IPS-18a (cell line): ENCODE measurements at regions not wholly inside any gene's neighbourhood (a gene's known extent, or its start where the extent isn't known, plus 50 kb on each side); places are given as distances from the start of the nearest gene placed in this dataset.

ENCODE experiments used
- H3K27ac ChIP-seq: one replicate; pipeline ENCODE4 v1.5.1; 2013; ENCODE audit warnings: low read length
- H3K27me3 ChIP-seq: one replicate; pipeline ENCODE4 v1.6.1; 2013; ENCODE audit warnings: mild to moderate bottlenecking, low read length; ENCODE audit not compliant: control insufficient read depth, insufficient read depth
- H3K36me3 ChIP-seq: one replicate; pipeline ENCODE4 v1.6.1; 2013; ENCODE audit warnings: low read depth, low read length; ENCODE audit not compliant: control insufficient read depth
- H3K4me1 ChIP-seq: one replicate; pipeline ENCODE4 v1.6.1; 2013; ENCODE audit warnings: low read depth, low read length; ENCODE audit not compliant: control insufficient read depth
- H3K4me3 ChIP-seq: one replicate; pipeline ENCODE4 v1.5.1; 2013; ENCODE audit warnings: low read length
- H3K9ac ChIP-seq: one replicate; pipeline ENCODE4 v1.6.1; 2013; ENCODE audit warnings: mild to moderate bottlenecking, low read length, moderate library complexity
- H3K9me3 ChIP-seq: one replicate; pipeline ENCODE4 v1.6.1; 2013; ENCODE audit warnings: low read depth, low read length; ENCODE audit not compliant: control insufficient read depth

- Histone ChIP-seq H3K36me3 (no peaks in the 10 kb centered on the region), H3K4me3 (no peak overlapping the region), H3K9me3 (no peaks in the 10 kb centered on the region), H3K4me1 (peaks cover 3% of the 10 kb centered on the region), H3K27ac (no peak overlapping the region), H3K9ac (no peak overlapping the region), H3K27me3 (no peaks in the 10 kb centered on the region)
These were observed 449.2 kb upstream of the SPRED2 start for GRCh38 chr2:65881592-65881991.

GRCh38 chr2:65880436-65880835 lies 448.0 kb upstream of the SPRED2 start:
- Histone ChIP-seq H3K27ac (no peak overlapping the region), H3K36me3 (no peaks in the 10 kb centered on the region), H3K4me3 (no peak overlapping the region), H3K4me1 (peaks cover 3% of the 10 kb centered on the region), H3K27me3 (no peaks in the 10 kb centered on the region), H3K9me3 (no peaks in the 10 kb centered on the region), H3K9ac (no peak overlapping the region)

GRCh38 chr2:65878011-65878340 lies 445.6 kb upstream of the SPRED2 start:
- Histone ChIP-seq H3K27ac (no peak overlapping the region), H3K9ac (no peak overlapping the region), H3K9me3 (no peaks in the 10 kb centered on the region), H3K27me3 (no peaks in the 10 kb centered on the region), H3K4me3 (no peak overlapping the region), H3K36me3 (no peaks in the 10 kb centered on the region), H3K4me1 (peaks cover 3% of the 10 kb centered on the region)

GRCh38 chr2:65877331-65878010 lies 445.1 kb upstream of the SPRED2 start:
- Histone ChIP-seq H3K9me3 (no peaks in the 10 kb centered on the region), H3K9ac (no peak overlapping the region), H3K27ac (no peak overlapping the region), H3K27me3 (no peaks in the 10 kb centered on the region), H3K4me3 (no peak overlapping the region), H3K36me3 (no peaks in the 10 kb centered on the region), H3K4me1 (peaks cover 3% of the 10 kb centered on the region)

- no peak overlapping the region for H3K4me3 ChIP-seq
- H3K9ac ChIP-seq: no peak overlapping the region
- no peaks in the 10 kb centered on the region for H3K36me3 ChIP-seq
- no peaks in the 10 kb centered on the region for H3K27me3 ChIP-seq
- no peak overlapping the region for H3K27ac ChIP-seq
- H3K9me3 ChIP-seq: no peaks in the 10 kb centered on the region
- peaks cover 3% of the 10 kb centered on the region for H3K4me1 ChIP-seq
These were observed 443.7 kb upstream of the SPRED2 start for GRCh38 chr2:65876114-65876513.

- no peak overlapping the region for H3K4me3 ChIP-seq
- no peaks in the 10 kb centered on the region for H3K27me3 ChIP-seq
These were observed 438.4 kb upstream of the SPRED2 start for GRCh38 chr2:65870826-65871225.

GRCh38 chr2:65869296-65869695 lies 436.9 kb upstream of the SPRED2 start:
- Histone ChIP-seq H3K27me3 (no peaks in the 10 kb centered on the region), H3K4me1 (peaks cover 5% of the 10 kb centered on the region), H3K4me3 (no peak overlapping the region), H3K9ac (no peak overlapping the region), H3K9me3 (no peaks in the 10 kb centered on the region), H3K36me3 (no peaks in the 10 kb centered on the region), H3K27ac (no peak overlapping the region)

More at GRCh38 chr2:65870826-65871225, 438.4 kb upstream of the SPRED2 start:
- Histone ChIP-seq H3K9ac (no peak overlapping the region), H3K36me3 (no peaks in the 10 kb centered on the region), H3K27ac (no peak overlapping the region), H3K4me1 (peaks cover 5% of the 10 kb centered on the region), H3K9me3 (no peaks in the 10 kb centered on the region)

- no peaks in the 10 kb centered on the region for H3K9me3 ChIP-seq
- no peaks in the 10 kb centered on the region for H3K27me3 ChIP-seq
- no peak overlapping the region for H3K9ac ChIP-seq
- no peak overlapping the region for H3K27ac ChIP-seq
- H3K36me3 ChIP-seq: no peaks in the 10 kb centered on the region
- peaks cover 12% of the 10 kb centered on the region for H3K4me1 ChIP-seq
- H3K4me3 ChIP-seq: no peak overlapping the region
These were observed 435.8 kb upstream of the SPRED2 start for GRCh38 chr2:65868177-65868576.

- H3K27ac ChIP-seq: no peak overlapping the region
These were observed 435.0 kb upstream of the SPRED2 start for GRCh38 chr2:65867446-65867845.

GRCh38 chr2:65866148-65866547 lies 433.7 kb upstream of the SPRED2 start:
- Histone ChIP-seq H3K4me1 (peaks cover 12% of the 10 kb centered on the region), H3K27me3 (no peaks in the 10 kb centered on the region)

More at GRCh38 chr2:65867446-65867845, 435.0 kb upstream of the SPRED2 start:
- H3K9me3 ChIP-seq: no peaks in the 10 kb centered on the region
- no peaks in the 10 kb centered on the region for H3K36me3 ChIP-seq
- peaks cover 12% of the 10 kb centered on the region for H3K4me1 ChIP-seq
- no peaks in the 10 kb centered on the region for H3K27me3 ChIP-seq
- H3K4me3 ChIP-seq: no peak overlapping the region
- H3K9ac ChIP-seq: no peak overlapping the region

GRCh38 chr2:65864619-65865018 lies 432.2 kb upstream of the SPRED2 start:
- no peaks in the 10 kb centered on the region for H3K36me3 ChIP-seq
- H3K4me1 ChIP-seq: peaks cover 7% of the 10 kb centered on the region
- H3K27ac ChIP-seq: no peak overlapping the region
- H3K9me3 ChIP-seq: no peaks in the 10 kb centered on the region
- H3K4me3 ChIP-seq: no peak overlapping the region
- no peaks in the 10 kb centered on the region for H3K27me3 ChIP-seq
- H3K9ac ChIP-seq: no peak overlapping the region

More at GRCh38 chr2:65866148-65866547, 433.7 kb upstream of the SPRED2 start:
- Histone ChIP-seq H3K27ac (no peak overlapping the region), H3K4me3 (no peak overlapping the region), H3K9me3 (no peaks in the 10 kb centered on the region), H3K9ac (no peak overlapping the region), H3K36me3 (no peaks in the 10 kb centered on the region)

GRCh38 chr2:65863713-65864112 lies 431.3 kb upstream of the SPRED2 start:
- Histone ChIP-seq H3K27me3 (no peaks in the 10 kb centered on the region), H3K9me3 (no peaks in the 10 kb centered on the region), H3K36me3 (no peaks in the 10 kb centered on the region), H3K4me1 (peaks cover 7% of the 10 kb centered on the region), H3K27ac (no peak overlapping the region), H3K4me3 (no peak overlapping the region), H3K9ac (no peak overlapping the region)
